ENCODE measurements at regions not wholly inside any gene's neighbourhood (a gene's known extent, or its start where the extent isn't known, plus 50 kb on each side); places are given as distances from the start of the nearest gene placed in this dataset.
A peak's percentile ranks its signal among the peaks of the same experiment; 100 is the strongest.

GRCh38 chr1:58862728-58863385 is 79.0 kb upstream of the JUN start:
- no peak for DNase-seq

GRCh38 chr1:58864654-58865053 is 80.8 kb upstream of the JUN start:
- DNase-seq, result no peak

GRCh38 chr1:58866578-58866977 is 82.7 kb upstream of the JUN start:
- DNase-seq, result no peak

- no peak for DNase-seq
Observed at GRCh38 chr1:58869638-58870297, 85.9 kb upstream of the JUN start.

- DNase-seq, result no peak
Observed at GRCh38 chr1:58870298-58870676, 86.4 kb upstream of the JUN start.

- no peak for DNase-seq
Observed at GRCh38 chr1:58874342-58874741, 90.5 kb upstream of the JUN start.

- DNase-seq, result no peak
Observed at GRCh38 chr1:58874757-58875755, 91.2 kb upstream of the JUN start.

- DNase-seq, result no peak
Observed at GRCh38 chr1:58879464-58879863, 95.6 kb upstream of the JUN start.

- DNase-seq, result no peak
Observed at GRCh38 chr1:58880592-58880991, 96.7 kb upstream of the JUN start.

- DNase-seq, result peak; percentile 27 to 48
Observed at GRCh38 chr1:58881471-58881994, 97.7 kb upstream of the JUN start.

GRCh38 chr1:58882322-58882948 is 98.6 kb upstream of the JUN start:
- no peak for DNase-seq

- peak; percentile 97 to 99 for DNase-seq
Observed at GRCh38 chr1:58883037-58883887, 99.4 kb upstream of the JUN start.

GRCh38 chr1:58883888-58884482 is 100.1 kb upstream of the JUN start:
- peak in 1 of 2 donors; percentile 67 for DNase-seq

- DNase-seq, result peak; percentile 41 to 62
Observed at GRCh38 chr1:58884706-58885661, 101.1 kb upstream of the JUN start.

GRCh38 chr1:58885998-58886397 is 102.2 kb upstream of the JUN start:
- DNase-seq, result no peak

- no peak for DNase-seq
Observed at GRCh38 chr1:58886611-58887010, 102.8 kb upstream of the JUN start.

GRCh38 chr1:58887059-58887458 is 103.2 kb upstream of the JUN start:
- DNase-seq, result peak; percentile 62 to 65

GRCh38 chr1:58888833-58889232 is 105.0 kb upstream of the JUN start:
- DNase-seq, result peak; percentile 64 to 69

GRCh38 chr1:58890113-58890512 is 106.3 kb upstream of the JUN start:
- no peak for DNase-seq

- DNase-seq, result no peak
Observed at GRCh38 chr1:58890609-58891008, 106.8 kb upstream of the JUN start.
